Type B pancreatic cell (in vitro differentiated cells): ENCODE measurements at regions not wholly inside any gene's neighbourhood (a gene's known extent, or its start where the extent isn't known, plus 50 kb on each side); places are given as distances from the start of the nearest gene placed in this dataset.

Experiments used
- DNase-seq: peaks from one replicate; pipeline ENCODE4 v3.0.0; 2021; ENCODE audit warnings: mixed read lengths; ENCODE audit not compliant: unreplicated experiment; ENCODE audit errors: extremely low spot score
- H3K27ac Mint-ChIP-seq: 2 replicates; pipeline ENCODE4 v1.8.0; 2021; ENCODE audit warnings: mild to moderate bottlenecking, mixed read lengths
- H3K27me3 Mint-ChIP-seq: 2 replicates; pipeline ENCODE4 v1.8.0; 2021; ENCODE audit warnings: mixed read lengths
- H3K36me3 Mint-ChIP-seq: 2 replicates; pipeline ENCODE4 v1.8.0; 2021; ENCODE audit warnings: mixed read lengths
- H3K4me1 Mint-ChIP-seq: one replicate; pipeline ENCODE4 v1.8.0; 2021; ENCODE audit warnings: mixed read lengths; ENCODE audit not compliant: unreplicated experiment
- H3K4me3 Mint-ChIP-seq: 2 replicates; pipeline ENCODE4 v1.8.0; 2021; ENCODE audit warnings: mild to moderate bottlenecking, mixed read lengths
- H3K9me3 Mint-ChIP-seq: 2 replicates; pipeline ENCODE4 v1.8.0; 2021; ENCODE audit warnings: mixed read lengths
- CTCF ChIP-seq: fragments of 200-600 bp; sonication (generic); conservative IDR thresholded peaks from 2 replicates; pipeline ENCODE4 v1.5.0; 2021; ENCODE audit warnings: antibody characterized with exemption, mild to moderate bottlenecking

DNA sequence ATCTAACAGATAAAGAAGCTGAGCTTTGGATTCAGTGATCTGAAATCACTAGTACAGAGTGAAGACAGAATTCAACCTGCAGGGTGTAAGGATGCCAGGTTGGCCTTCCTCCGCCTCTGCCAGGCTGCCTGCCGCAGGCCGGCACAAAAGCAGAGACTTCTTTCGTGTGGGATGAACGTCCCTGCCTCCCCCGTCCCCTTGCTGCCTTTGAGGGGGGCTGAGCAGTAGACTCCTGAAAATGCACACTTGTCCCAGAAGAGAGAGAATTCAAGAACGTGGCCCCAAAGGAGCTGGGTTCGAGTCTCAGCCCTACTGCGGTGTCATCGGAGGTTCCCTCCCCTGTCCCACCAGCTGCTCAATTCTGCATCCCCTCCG, 154.3 kb downstream of the BCL11B start:
- no peak for TF ChIP-seq CTCF
- no peaks in the 10 kb centered on the region for H3K36me3 Mint-ChIP-seq
- H3K27ac Mint-ChIP-seq = no peak overlapping the region
- no peak overlapping the region for H3K4me3 Mint-ChIP-seq
- peaks cover 18% of the 10 kb centered on the region for H3K27me3 Mint-ChIP-seq
- H3K9me3 Mint-ChIP-seq = peaks cover 4% of the 10 kb centered on the region
- no peak for DNase-seq
- H3K4me1 Mint-ChIP-seq = no peaks in the 10 kb centered on the region

DNA sequence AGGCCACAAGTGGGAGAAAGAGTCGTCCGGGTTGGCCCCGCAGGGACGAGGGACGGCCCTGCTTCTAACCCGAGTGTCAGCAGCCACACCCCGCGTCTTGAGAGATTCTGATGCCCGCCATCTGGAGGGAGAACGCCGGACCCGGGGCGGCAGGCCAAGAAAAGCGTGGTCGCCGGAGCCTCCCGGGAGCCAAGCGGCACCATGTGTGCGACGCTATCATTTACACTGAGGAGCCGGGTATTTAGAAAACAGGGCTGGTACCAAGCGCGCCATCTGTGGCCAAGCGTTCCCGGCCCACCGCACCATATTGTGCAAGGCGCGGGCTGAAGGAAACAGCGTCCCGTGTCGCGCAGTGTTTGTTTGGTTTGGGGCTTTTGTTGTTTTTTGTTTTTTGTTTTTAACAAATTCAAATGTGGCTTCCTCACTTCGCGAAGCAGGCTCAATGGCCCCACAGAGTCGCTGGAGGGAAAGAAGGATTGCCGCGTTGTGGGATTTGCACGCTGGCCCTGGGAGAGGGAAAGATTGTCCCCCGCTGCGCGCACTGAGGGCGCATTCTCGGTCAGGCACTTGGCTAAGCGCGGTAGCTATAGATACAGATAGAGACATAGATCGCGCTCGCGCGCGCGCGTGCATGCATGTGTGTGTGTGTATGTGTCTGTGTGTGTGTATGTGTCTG, 153.8 kb downstream of the BCL11B start:
- peak; percentile 67 for DNase-seq
- no peaks in the 10 kb centered on the region for H3K4me1 Mint-ChIP-seq
- peak overlapping the region; percentile 70 for H3K4me3 Mint-ChIP-seq
- H3K9me3 Mint-ChIP-seq = peaks cover 4% of the 10 kb centered on the region
- H3K27me3 Mint-ChIP-seq = peaks cover 18% of the 10 kb centered on the region
- H3K36me3 Mint-ChIP-seq = no peaks in the 10 kb centered on the region
- no peak for TF ChIP-seq CTCF
- peak overlapping the region; percentile 9 for H3K27ac Mint-ChIP-seq

- Mint-ChIP-seq H3K4me3 (no peak overlapping the region), H3K27me3 (peaks cover 18% of the 10 kb centered on the region), H3K9me3 (peaks cover 4% of the 10 kb centered on the region), H3K36me3 (no peaks in the 10 kb centered on the region), H3K4me1 (no peaks in the 10 kb centered on the region), H3K27ac (peak overlapping the region; percentile 9)
- no peak for TF ChIP-seq CTCF
- peak; percentile 58 for DNase-seq
Observed at GRCh38 chr14:99118946-99119345, 153.1 kb downstream of the BCL11B start.
